Activated T-cell treated with anti-CD3 and anti-CD28 coated beads, Interleukin-2, amount 50 U/mL, for 1 hour (primary cell): ENCODE measurements at regions not wholly inside any gene's neighbourhood (a gene's known extent, or its start where the extent isn't known, plus 50 kb on each side); places are given as distances from the start of the nearest gene placed in this dataset.

ENCODE experiments used
- DNase-seq: peaks from one replicate; pipeline ENCODE4 v3.0.0-alpha.2; 2020

- DNase-seq: no peak
These were observed 254.1 kb upstream of the IGFBP3 start for GRCh38 chr7:46175221-46175620.

- DNase-seq: no peak
These were observed 253.1 kb upstream of the IGFBP3 start for GRCh38 chr7:46174196-46174580.

GRCh38 chr7:46173476-46174195 lies 252.6 kb upstream of the IGFBP3 start:
- DNase-seq: no peak

GRCh38 chr7:46170792-46171191 lies 249.7 kb upstream of the IGFBP3 start:
- DNase-seq: no peak

GRCh38 chr7:46170021-46170420 lies 248.9 kb upstream of the IGFBP3 start:
- DNase-seq: no peak

GRCh38 chr7:46169384-46169755 lies 248.3 kb upstream of the IGFBP3 start:
- DNase-seq: no peak

GRCh38 chr7:46168671-46169383 lies 247.8 kb upstream of the IGFBP3 start:
- no peak for DNase-seq

GRCh38 chr7:46168231-46168630 lies 247.2 kb upstream of the IGFBP3 start:
- no peak for DNase-seq

- no peak for DNase-seq
These were observed 244.2 kb upstream of the IGFBP3 start for GRCh38 chr7:46165276-46165675.

GRCh38 chr7:46164629-46165028 lies 243.6 kb upstream of the IGFBP3 start:
- no peak for DNase-seq

- DNase-seq: no peak
These were observed 242.2 kb upstream of the IGFBP3 start for GRCh38 chr7:46163246-46163645.

- DNase-seq: no peak
These were observed 241.5 kb upstream of the IGFBP3 start for GRCh38 chr7:46162609-46163008.

- DNase-seq: no peak
These were observed 239.8 kb upstream of the IGFBP3 start for GRCh38 chr7:46160861-46161260.

GRCh38 chr7:46157931-46158330 lies 236.9 kb upstream of the IGFBP3 start:
- no peak for DNase-seq

GRCh38 chr7:46157404-46157803 lies 236.3 kb upstream of the IGFBP3 start:
- no peak for DNase-seq

GRCh38 chr7:46156853-46157252 lies 235.8 kb upstream of the IGFBP3 start:
- no peak for DNase-seq

- no peak for DNase-seq
These were observed 235.0 kb upstream of the IGFBP3 start for GRCh38 chr7:46156086-46156485.

- DNase-seq: no peak
These were observed 234.3 kb upstream of the IGFBP3 start for GRCh38 chr7:46155367-46155766.

- no peak for DNase-seq
These were observed 233.1 kb upstream of the IGFBP3 start for GRCh38 chr7:46153951-46154787.

- no peak for DNase-seq
These were observed 232.5 kb upstream of the IGFBP3 start for GRCh38 chr7:46153583-46153950.

- no peak for DNase-seq
These were observed 231.6 kb upstream of the IGFBP3 start for GRCh38 chr7:46152696-46153095.

GRCh38 chr7:46150721-46151120 lies 229.6 kb upstream of the IGFBP3 start:
- DNase-seq: no peak

GRCh38 chr7:46150202-46150601 lies 229.1 kb upstream of the IGFBP3 start:
- no peak for DNase-seq

GRCh38 chr7:46147871-46148270 lies 226.8 kb upstream of the IGFBP3 start:
- no peak for DNase-seq
